Stimulated activated CD4-positive, alpha-beta T cell treated with anti-CD3 and anti-CD28 coated beads, TNF-alpha, amount 100 ng/mL, for 24 hours (primary cell): ENCODE measurements at regions not wholly inside any gene's neighbourhood (a gene's known extent, or its start where the extent isn't known, plus 50 kb on each side); places are given as distances from the start of the nearest gene placed in this dataset.
A peak's percentile ranks its signal among the peaks of the same experiment; 100 is the strongest.

Experiments
- DNase-seq, 3 experiments: peaks; one replicate each; pipeline ENCODE4 v3.0.0-alpha.2; 2020; ENCODE audit warnings: low read depth in 3 of 3

- DNase-seq: peak in 1 of 3 experiments; percentile 0
Measured at GRCh38 chr1:502461-502860, 51.0 kb upstream of the OR4F29 start.
